GM23338 (cell line): ENCODE measurements at regions not wholly inside any gene's neighbourhood (a gene's known extent, or its start where the extent isn't known, plus 50 kb on each side); places are given as distances from the start of the nearest gene placed in this dataset.

Experiments used
- ETS1 ChIP-seq: IDR thresholded peaks from 2 replicates; pipeline ENCODE4 v1.6.1; 2016; ENCODE audit warnings: antibody characterized with exemption
- EZH2 ChIP-seq: fragments of 200-600 bp; sonication (generic); IDR thresholded peaks from one replicate; pipeline ENCODE4 v1.8.0; 2017; ENCODE audit warnings: antibody characterized with exemption, mild to moderate bottlenecking, low read depth; ENCODE audit not compliant: unreplicated experiment
- EZH2phosphoT487 ChIP-seq: fragments of 200-600 bp; sonication (generic); IDR thresholded peaks from one replicate; pipeline ENCODE4 v1.8.1; 2018; ENCODE audit warnings: antibody characterized with exemption; ENCODE audit not compliant: unreplicated experiment
- JUNB ChIP-seq: IDR thresholded peaks from one replicate; pipeline ENCODE4 v1.6.1; 2016; ENCODE audit warnings: antibody characterized with exemption; ENCODE audit not compliant: unreplicated experiment
- POLR2AphosphoS5 ChIP-seq: IDR thresholded peaks from 2 replicates; pipeline ENCODE4 v1.6.1; 2016; ENCODE audit warnings: antibody characterized with exemption, low read depth
- REST ChIP-seq: IDR thresholded peaks from one replicate; pipeline ENCODE4 v1.6.1; 2018; ENCODE audit warnings: antibody characterized with exemption; ENCODE audit not compliant: unreplicated experiment
- ZNF114 ChIP-seq: fragments of 250-450 bp; sonication (Bioruptor Pico); IDR thresholded peaks from 2 replicates; pipeline ENCODE4 v1.5.0; 2020; ENCODE audit warnings: mild to moderate bottlenecking, moderate library complexity
- ZNF462 ChIP-seq: fragments of 250-450 bp; sonication (Bioruptor Pico); IDR thresholded peaks from 2 replicates; pipeline ENCODE4 v1.5.0; 2020; ENCODE audit warnings: mild to moderate bottlenecking, moderate library complexity
- TF ChIP-seq, protein P1 (sequence below), 2 experiments: fragments of 200-600 bp in 1 of 2; sonication (generic) in 1 of 2; conservative IDR thresholded peaks; 2 replicates each; pipeline versions ENCODE4 v1.5.1 to v1.6.1; 2016 to 2017; ENCODE audit warnings: antibody characterized with exemption in 2 of 2, low read depth in 2 of 2, mild to moderate bottlenecking in 2 of 2, moderate library complexity in 1 of 2

- TF ChIP-seq EZH2 (no peak), EZH2phosphoT487 (no peak), POLR2AphosphoS5 (no peak), JUNB (no peak), ETS1 (no peak), REST (no peak), ZNF462 (CRISPR knock-in tag) (no peak), ZNF114 (no peak)
- TF ChIP-seq, protein P1, sequence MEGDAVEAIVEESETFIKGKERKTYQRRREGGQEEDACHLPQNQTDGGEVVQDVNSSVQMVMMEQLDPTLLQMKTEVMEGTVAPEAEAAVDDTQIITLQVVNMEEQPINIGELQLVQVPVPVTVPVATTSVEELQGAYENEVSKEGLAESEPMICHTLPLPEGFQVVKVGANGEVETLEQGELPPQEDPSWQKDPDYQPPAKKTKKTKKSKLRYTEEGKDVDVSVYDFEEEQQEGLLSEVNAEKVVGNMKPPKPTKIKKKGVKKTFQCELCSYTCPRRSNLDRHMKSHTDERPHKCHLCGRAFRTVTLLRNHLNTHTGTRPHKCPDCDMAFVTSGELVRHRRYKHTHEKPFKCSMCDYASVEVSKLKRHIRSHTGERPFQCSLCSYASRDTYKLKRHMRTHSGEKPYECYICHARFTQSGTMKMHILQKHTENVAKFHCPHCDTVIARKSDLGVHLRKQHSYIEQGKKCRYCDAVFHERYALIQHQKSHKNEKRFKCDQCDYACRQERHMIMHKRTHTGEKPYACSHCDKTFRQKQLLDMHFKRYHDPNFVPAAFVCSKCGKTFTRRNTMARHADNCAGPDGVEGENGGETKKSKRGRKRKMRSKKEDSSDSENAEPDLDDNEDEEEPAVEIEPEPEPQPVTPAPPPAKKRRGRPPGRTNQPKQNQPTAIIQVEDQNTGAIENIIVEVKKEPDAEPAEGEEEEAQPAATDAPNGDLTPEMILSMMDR (conservative IDR thresholded peaks at IDR 0.05; ENCODE audit: low read depth in 2 of 2) = no peak
Measured at GRCh38 chr1:82858031-82858430, 1057.3 kb downstream of the ADGRL2 start.
